GM11168 (cell line): ENCODE measurements at regions not wholly inside any gene's neighbourhood (a gene's known extent, or its start where the extent isn't known, plus 50 kb on each side); places are given as distances from the start of the nearest gene placed in this dataset.
"Not testable (repeated sequence)": the region's sequence is repeated elsewhere in the genome, so short reads cannot be mapped to it uniquely, and the experiment has no call there.

Experiments used
- in situ Hi-C: fragments of 300-500 bp; cut with MboI; formaldehyde crosslinking; loops from one replicate; pipeline ENCODE4 v1.12.0; 2022; ENCODE audit warnings: low sequenced_read_pairs; ENCODE audit not compliant: unreplicated experiment

GRCh38 chr13:50629966-50630365 is 213.5 kb downstream of the DLEU7 start:
- in situ Hi-C loops: no loop called here

- in situ Hi-C loops: no loop called here
Observed at GRCh38 chr13:50631041-50631440, 212.5 kb downstream of the DLEU7 start.

- in situ Hi-C loops: no loop called here
Observed at GRCh38 chr13:50634339-50634738, 209.2 kb downstream of the DLEU7 start.

- in situ Hi-C loops: no loop called here
Observed at GRCh38 chr13:50635504-50635903, 208.0 kb downstream of the DLEU7 start.

- in situ Hi-C loops: no loop called here
Observed at GRCh38 chr13:50636007-50636704, 207.3 kb downstream of the DLEU7 start.

- in situ Hi-C loops: no loop called here
Observed at GRCh38 chr13:50643060-50643459, 200.4 kb downstream of the DLEU7 start.

- in situ Hi-C loops: no loop called here
Observed at GRCh38 chr13:50644081-50644871, 199.2 kb downstream of the DLEU7 start.

- in situ Hi-C loops: no loop called here
Observed at GRCh38 chr13:50645092-50645491, 198.4 kb downstream of the DLEU7 start.

GRCh38 chr13:50646070-50646469 is 197.4 kb downstream of the DLEU7 start:
- in situ Hi-C loops: no loop called here

- in situ Hi-C loops: no loop called here
Observed at GRCh38 chr13:50649211-50649610, 194.3 kb downstream of the DLEU7 start.

GRCh38 chr13:50650592-50651504 is 192.6 kb downstream of the DLEU7 start:
- in situ Hi-C loops: no loop called here

GRCh38 chr13:50651922-50652321 is 191.6 kb downstream of the DLEU7 start:
- in situ Hi-C loops: no loop called here

GRCh38 chr13:50654331-50654730 is 189.2 kb downstream of the DLEU7 start:
- in situ Hi-C loops: no loop called here

GRCh38 chr13:50661881-50662280 is 181.6 kb downstream of the DLEU7 start:
- in situ Hi-C loops: not testable (repeated sequence)

- in situ Hi-C loops: no loop called here
Observed at GRCh38 chr13:50664951-50665350, 178.5 kb downstream of the DLEU7 start.

- in situ Hi-C loops: no loop called here
Observed at GRCh38 chr13:50668049-50668448, 175.4 kb downstream of the DLEU7 start.

GRCh38 chr13:50668691-50669271 is 174.7 kb downstream of the DLEU7 start:
- in situ Hi-C loops: no loop called here

GRCh38 chr13:50670272-50670671 is 173.2 kb downstream of the DLEU7 start:
- in situ Hi-C loops: no loop called here

- in situ Hi-C loops: no loop called here
Observed at GRCh38 chr13:50670847-50671496, 172.5 kb downstream of the DLEU7 start.

GRCh38 chr13:50671497-50671850 is 172.0 kb downstream of the DLEU7 start:
- in situ Hi-C loops: no loop called here
